Anterior cingulate cortex (tissue), 58 donors: ENCODE measurements at regions not wholly inside any gene's neighbourhood (a gene's known extent, or its start where the extent isn't known, plus 50 kb on each side); places are given as distances from the start of the nearest gene placed in this dataset.
"Not testable (repeated sequence)": the region's sequence is repeated elsewhere in the genome, so short reads cannot be mapped to it uniquely, and the experiment has no call there.

Experiments used
- DNase-seq, 58 donors: peaks; one replicate each; lab custom pipeline; 2025; lab: John Stamatoyannopoulos, UW

DNA sequence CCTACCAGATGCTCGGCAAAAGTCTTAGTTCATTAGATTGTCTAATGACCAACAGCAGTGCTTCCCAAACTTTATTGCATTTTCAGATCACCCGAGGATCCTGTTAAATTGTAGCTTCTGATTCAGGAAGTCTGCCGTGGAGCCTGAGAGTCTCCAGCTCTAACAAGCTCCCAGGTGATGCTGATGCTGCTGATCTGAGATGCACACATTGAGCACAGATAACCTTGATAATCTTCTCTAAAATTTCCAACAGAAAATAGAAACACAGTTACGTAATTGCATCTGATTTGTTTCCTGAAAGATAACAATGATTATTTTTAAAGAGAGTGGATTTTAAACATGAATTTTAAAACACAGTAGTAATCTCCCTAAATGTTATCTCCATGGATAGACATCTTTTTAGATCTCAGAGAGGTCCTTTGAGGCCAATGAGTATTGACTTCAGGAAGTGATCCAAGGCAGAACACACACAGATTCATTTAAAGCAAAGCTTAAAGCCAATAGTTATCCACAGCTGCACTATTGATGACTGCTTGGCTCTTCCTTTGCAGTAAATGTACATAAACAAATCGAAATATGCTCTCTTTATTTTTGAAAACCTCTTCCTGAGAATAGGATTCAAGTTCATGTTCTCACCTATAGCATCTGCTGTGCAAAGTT, 122.8 kb upstream of the TNPO1 start:
- DNase-seq: no peak

DNA sequence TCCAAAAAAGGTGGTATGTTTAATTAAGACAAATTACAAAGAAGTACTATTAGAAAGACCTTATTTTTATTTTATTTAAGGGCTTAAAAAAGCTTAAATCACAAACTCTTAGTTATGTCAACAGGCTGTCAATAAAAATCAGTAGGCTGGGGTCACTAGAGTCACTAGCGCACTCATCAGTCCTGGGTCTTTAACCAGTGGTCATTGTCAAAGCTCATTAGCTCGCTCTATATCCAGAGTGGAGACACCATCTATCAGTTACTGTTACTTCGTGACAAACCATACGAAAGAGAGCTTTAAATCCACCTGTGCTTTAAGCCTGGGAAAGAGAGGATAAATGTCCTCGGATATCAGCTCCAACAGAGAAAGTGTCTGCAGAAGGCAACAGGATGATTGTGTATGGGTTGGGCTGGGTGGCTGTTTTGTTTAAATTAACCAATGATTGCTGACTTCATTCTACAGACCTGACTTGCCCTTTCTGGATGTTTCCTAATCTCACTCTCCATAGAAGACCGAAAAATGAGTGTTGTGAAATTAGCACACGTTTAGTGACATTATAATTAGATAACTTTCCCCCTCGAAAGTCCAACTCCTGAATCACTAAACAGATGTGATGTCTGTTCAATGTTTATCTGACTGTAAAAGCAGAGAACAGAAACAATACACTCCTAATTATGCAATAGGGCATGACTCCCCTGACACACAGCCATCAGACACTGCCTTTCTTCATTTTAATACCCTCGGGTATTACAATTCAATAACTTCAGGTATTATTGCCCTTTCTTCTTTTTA, 123.6 kb upstream of the TNPO1 start:
- no peak for DNase-seq

DNA sequence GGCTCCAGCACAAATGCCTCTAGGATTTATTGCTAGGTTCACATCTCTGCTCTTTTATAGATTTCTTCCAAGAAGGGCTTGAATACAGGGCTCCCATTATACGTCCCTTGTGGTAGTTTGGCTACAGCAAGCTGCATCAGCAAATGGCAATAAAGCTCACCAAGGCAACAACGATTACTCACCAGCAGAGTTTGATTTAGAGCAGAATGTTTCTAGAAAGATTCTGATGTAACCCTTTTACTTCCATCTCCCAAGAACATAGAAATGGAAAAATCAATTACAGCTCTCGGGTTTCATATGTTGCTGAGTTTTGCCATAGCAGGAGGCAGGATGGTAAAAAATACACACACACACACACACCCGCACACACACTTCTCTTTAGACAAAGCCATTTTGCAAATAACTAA, 124.2 kb upstream of the TNPO1 start:
- no peak for DNase-seq

DNA sequence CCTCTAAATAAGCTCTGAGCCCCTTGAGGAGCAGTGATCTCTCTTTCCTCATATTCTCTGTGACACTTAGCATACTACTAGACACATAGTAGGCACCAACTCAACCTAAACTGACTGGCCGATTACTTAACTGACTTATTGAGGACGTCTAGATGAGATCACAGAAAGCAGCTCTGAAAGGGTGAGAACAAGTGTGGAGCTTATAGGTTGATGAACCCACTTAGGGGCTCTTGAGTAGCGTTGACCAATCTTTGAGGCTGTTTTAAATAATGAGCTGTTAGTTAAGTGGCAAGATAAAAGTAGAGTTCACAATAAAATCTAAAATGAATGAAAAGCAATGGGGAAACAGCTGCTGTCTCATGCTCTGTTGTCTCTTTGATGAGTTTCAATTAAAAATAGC, 124.7 kb upstream of the TNPO1 start:
- no peak for DNase-seq

DNA sequence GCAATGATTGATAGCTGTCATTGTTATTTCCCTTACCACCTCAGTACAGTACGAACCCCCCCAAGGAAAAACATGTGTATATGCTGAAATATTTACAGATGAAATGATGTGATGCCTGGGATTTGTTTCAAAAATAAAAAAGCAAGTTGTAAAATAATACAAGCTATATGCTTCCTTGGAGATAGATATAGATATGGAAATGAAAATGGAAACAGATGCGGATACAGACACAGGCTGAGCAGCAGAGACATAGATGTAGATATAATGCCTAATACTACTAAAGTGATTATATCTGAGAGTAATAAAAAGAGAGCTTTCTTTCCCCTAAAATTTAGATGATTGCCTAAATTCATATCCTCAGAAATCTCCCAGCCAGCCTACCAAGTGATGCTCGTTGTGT, 127.5 kb upstream of the TNPO1 start:
- no peak for DNase-seq

DNA sequence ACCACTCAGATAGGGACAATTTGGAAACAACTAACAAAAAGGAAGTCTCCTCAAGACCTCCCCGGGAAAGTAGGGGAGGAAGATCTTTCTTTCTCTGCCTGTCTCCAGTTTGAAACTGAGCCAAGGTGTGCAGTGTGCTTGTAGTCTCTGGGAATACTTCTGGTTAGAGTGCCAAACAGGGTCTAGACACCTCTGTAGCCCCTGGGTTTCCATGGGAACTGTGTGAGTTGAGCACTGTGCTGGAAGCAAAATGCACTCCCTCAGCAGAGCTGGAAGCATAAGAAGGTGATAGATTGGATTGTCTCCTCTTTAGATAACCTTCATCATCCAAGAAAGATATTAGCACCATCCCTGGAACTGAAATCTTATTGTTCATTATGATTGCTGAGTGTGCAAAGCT, 129.2 kb upstream of the TNPO1 start:
- DNase-seq: no peak

DNA sequence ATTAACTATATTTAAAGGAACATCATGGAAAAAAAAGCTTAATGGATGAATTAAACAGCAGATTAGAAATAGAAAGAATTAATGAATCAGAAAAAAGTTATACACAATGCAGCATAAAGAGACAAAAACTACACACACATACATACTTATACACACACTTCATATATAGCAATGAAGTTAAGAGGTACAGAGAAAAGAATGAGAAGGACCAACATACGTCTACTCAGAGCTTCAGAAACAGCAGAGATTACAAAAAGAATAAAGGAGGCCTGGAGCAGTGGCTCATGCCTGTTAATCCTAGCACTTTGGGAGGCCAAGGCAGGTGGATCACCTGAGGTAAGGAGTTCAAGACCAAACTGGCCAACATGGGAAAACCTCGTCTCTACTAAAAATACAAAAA, 133.9 kb upstream of the TNPO1 start:
- no peak for DNase-seq

DNA sequence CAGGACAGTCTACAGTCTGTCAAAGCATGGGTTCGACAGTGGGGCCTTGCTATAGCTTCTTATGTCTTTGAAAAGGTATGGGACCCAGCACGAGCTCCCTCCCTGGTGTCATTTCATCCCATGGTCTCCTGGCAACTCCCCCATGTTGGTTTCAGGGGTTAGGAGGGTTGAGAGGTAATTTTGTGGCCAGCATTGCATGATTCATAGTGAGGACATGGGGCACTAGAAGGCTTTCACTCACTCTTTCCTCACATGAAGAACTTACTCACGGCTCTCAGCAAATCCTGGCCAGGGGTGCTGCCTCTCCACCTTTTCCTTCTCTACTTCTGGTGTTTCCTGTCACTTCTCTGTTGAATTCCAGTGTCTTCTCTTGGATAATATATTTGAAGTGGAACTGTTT, 134.7 kb upstream of the TNPO1 start:
- DNase-seq: no peak

DNA sequence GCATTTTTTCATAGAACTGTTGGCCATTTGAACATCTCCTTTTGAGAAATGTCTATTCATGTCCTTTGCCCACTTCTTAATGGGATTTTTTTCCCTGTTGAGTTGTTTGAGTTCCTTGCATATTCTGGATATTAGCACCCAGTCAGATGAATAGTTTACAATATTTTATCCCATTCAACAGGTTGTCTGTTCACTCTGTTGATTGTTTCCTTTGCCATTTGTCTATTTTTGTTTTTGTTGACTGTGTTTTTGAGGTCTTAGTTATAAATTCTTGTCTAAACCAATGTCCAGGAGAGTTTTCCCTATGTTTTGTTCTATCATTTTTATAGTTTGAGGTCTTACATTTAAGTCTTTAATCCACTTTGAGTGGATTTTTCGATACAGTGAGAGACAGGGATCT, 139.0 kb upstream of the TNPO1 start:
- no peak for DNase-seq

DNA sequence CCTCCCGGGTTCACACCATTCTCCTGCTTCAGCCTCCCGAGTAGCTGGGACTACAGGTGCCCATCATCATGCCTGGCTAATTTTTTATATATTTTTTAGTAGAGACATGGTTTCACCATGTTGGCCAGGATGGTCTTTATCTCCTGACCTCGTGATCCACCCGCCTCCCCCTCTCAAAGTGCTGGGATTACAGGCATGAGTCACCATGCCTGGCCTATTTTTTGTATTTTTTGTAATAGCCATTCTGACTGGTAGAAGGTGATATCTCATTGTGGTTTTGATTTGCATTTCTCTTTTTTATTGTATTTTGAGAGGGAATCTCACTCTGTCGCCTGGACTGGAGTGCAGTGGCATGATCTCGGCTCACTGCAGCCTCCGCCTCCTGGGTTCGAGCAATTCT, 139.6 kb upstream of the TNPO1 start:
- not testable (repeated sequence) for DNase-seq

DNA sequence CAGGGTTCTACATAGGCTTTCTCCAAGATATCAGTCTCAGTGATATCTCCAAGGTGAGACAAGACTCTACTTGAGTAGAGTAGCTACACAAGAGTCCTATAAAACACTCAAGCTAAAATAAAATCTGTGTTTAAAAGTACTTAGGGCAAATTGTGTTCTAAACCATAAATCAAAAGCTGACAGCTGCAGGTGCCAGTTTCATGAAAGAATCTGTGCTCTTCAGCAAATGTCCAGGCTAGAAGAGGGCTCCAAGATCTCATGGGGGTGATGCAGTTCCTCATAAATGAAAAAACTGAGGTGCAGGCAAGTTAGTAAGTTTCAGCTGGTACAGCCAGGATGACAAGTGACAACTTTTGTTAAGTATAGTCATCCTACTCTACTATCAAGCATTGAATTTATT, 142.8 kb upstream of the TNPO1 start:
- no peak for DNase-seq

DNA sequence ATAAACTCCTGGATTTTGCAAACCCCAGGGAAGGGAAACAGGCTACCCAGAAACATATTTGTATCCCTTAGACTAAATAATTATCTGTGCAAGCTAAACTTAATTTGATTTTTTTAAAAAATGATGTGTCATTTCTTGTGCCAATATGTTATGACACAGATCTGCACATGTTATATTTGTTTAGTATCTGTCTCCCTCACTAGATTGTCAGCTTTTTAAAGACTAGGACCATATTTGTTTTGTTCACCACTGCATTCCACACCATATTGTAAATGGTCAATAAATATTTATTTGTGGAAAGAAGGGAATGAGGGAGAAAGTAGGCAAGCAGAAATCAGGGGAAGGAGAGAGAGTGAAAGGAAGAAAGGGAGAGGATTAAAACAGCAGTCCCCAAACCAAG, 143.3 kb upstream of the TNPO1 start:
- DNase-seq: no peak

DNA sequence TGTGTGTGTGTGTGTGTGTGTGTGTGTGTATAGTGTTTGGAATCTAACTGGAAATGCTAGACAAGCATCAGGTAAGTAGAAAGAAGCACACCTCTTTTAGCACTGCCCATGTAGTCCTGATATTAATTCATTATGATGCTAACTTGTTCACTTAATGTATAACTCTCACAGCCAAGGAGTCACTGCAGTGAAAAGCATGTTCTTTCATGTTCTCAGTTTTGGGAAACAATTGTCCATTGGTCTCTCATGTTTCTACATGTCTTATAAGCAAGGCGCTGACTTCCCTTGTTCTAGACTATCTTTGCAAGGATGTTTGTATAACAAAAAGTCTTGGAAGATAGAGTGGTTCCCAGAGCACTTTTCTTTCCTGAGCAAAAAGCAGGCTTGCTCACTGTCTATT, 148.8 kb upstream of the TNPO1 start:
- no peak for DNase-seq

DNA sequence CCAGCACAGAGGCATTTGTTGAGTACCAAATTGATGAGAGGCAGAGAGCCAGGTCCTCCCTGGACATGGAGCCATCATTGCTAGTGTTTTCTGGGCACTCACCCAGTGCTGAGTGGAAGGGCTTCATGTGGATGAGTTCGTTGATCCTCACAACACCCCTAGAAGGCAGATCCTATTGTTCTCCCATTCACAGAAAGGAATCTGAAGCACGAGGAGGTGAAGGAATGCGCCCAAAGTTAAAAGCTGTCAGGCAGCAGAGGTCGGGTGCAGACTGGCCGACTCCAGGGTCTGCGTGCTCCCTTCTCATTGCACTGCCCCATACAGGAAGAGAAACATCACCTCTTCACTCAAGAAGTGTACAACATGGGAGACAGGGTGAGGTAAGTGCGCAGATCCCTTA, 153.5 kb upstream of the TNPO1 start:
- no peak for DNase-seq

DNA sequence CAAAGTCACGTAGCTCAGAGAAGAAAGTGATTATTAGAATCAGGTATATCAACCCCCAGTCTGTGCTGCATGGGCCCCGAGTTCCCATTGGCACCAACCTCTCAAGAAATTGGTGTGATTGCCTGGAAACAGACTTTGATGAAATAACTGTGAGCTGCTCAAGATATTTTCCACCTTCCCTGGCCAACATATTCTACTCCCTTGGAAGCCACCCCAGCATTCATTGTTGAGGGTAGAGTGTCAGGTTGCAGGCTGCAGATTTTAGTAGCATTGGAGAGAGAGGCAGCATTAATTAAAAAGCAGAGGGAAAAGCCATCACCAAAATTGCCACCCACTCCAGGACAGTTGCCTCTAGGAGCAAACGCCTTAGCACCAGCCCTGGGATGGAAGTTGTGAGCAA, 154.2 kb upstream of the TNPO1 start:
- no peak for DNase-seq

DNA sequence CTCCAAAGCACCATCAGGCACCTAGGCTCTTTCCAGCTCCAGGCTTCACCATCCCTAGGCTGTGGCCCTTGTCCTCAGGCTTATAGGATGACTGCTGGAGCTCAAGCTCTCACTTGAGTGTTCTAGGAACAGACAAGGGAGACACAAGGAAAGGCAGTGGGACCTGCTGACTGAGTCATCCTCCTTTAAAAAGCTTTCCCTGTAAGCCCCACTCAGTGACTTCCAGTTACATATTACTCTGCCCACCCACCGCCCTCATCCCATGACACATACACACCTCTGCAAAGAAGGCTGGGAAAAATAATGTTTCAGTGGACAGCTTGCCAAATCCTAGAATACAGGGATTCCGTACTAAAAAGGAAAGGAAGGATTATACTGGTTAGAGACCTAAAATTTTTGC, 154.2 kb upstream of the ZNF366 start:
- peak in 12 of 58 donors; percentile 1 to 50 (median 14) for DNase-seq

DNA sequence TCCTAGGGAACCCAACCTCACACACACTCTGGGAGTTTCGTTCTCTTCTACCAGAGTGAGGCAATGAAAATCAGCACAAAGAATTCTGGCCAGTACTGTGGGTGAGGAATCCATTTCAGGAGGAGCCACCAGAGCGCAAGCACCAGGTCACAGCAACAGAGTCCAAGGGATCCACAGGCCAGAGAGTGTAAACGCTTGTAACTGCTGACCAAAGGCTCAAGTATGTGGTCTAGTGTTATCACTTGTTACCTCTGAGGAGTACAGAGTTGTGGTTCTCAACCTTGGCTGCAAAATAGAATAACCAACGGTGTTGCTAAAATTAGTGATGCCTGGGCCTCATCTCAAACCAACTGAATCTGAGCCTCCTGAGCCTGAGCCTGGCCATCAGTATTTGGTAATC, 152.5 kb upstream of the ZNF366 start:
- no peak for DNase-seq

DNA sequence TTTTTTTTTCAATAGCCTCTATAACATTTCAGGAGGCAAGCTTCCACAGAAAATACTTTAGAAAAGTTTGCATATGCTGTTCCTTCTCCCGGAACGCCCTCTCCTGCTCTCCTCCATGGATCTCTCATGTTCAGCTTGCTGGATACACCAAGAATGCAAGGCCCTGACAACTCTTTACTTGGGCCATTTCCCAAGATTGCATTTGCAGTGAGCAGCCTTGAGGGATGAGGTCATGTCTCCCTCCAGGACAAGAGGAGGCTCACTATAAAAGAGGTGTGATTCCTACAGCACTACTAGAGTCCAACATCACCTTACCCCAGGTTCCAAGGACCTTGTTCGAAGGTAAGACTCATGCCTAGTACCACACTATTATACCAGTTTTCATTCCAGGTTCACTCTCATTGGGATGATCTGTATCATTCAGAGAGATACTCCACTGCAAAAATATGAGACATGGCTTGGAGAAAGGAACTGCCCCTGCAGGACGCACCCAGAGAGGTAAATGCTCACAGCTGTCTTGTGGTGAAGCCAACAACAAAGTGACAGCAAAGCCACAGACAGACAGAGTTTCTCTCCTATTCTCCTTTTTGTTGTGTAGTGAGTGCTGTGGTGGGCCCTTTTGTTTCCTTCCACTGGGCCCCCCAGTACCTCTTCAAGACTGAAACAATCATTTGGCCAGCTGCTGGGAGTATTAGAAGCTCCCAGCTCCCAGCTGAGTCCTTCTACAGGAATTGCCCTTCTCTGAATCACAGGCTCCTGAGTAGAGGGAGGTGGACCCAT, 151.7 kb upstream of the ZNF366 start:
- no peak for DNase-seq

DNA sequence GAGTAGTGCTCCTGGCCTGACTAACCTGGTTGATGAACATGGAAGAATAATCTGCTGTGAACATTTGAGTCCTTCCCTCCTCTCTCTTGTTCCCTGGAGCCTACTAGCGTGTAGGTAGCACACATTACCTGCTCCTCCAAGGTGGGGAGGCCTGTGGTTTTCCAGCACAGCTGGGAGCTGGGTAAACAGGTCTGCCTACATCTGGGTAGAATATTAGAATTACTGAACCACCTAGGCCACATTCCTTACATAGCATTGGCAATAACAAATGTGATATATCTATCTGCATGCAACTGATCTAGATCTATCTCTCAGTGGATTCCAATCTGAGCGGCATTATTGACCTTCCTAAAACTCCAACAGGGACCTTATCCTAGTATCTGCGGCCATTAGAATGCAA, 151.0 kb upstream of the ZNF366 start:
- DNase-seq: no peak

DNA sequence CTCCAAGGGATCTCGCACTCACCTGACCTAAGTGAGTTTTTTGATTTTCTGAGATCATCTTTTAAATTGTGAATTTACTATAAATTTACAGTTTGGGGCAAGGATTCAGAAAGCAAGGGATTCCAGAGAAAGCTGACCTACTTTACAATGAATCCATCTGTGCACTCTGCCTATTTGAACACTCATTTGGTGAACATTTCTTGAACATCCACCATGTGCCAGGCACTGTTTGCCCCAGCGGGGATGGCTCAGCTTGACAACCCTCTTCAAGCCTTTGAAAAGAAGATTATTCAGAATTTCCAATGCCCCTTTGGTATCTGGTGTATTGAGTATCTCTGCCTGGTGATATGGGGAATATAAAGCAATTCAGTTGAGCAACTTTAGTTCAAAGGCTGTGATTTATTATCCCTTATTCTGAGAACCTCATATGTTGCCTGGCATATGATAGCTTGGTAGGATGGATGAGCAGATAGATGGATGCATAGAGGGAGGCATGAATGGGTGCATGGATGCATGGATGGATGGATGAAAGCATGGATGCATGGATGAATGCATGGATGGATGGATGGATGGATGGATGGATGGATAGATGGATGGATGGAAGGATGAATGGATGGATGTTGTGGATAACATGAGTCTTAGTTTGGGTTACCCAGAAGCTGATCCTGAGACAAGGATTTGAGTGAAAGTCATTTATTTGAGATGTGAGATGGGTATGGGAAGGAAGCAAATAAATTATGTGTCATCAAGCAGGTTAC, 149.7 kb upstream of the ZNF366 start:
- peak in 1 of 58 donors; percentile 3 for DNase-seq

DNA sequence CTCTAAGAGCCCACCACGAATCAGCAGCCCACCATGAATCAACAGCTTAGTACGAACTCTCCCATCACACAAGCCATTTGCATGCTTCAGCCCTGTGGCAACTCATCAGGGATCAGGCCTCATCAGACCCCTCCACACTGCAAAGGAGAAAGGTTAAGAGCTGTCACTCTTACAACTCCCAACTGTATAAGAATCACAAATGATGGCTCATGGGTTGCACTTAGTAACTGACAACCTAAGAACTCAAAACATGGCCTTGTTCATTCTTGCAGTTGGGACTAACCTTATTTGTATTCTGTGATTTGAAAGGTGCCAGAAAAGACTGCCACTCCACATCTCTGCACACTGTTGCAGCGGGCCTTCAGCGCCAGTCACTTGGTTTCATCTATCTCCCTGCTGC, 149.1 kb upstream of the ZNF366 start:
- no peak for DNase-seq
